RWPE2 (cell line): ENCODE measurements at regions not wholly inside any gene's neighbourhood (a gene's known extent, or its start where the extent isn't known, plus 50 kb on each side); places are given as distances from the start of the nearest gene placed in this dataset.

ENCODE experiments used
- ATAC-seq: fragments of 200-7000 bp; cut with Tn5 transposase; 3 replicates; pipeline ENCODE4 v1.9.1; 2021; ENCODE audit warnings: low read depth
- DNase-seq: peaks from one replicate; pipeline ENCODE4 v3.0.0-alpha.2; 2020; ENCODE audit warnings: low spot score
- H3K27ac ChIP-seq: fragments of 450-650 bp; 2 replicates; pipeline ENCODE4 v1.5.1; 2017; ENCODE audit warnings: mild to moderate bottlenecking; ENCODE audit not compliant: poor library complexity, severe bottlenecking
- H3K27me3 ChIP-seq: fragments of 250-450 bp; sonication (Bioruptor Pico); 2 replicates; pipeline ENCODE4 v1.5.1; 2021; ENCODE audit warnings: mild to moderate bottlenecking, moderate library complexity; ENCODE audit not compliant: insufficient read depth, poor library complexity, severe bottlenecking
- H3K36me3 ChIP-seq: fragments of 250-450 bp; sonication (Bioruptor Pico); 2 replicates; pipeline ENCODE4 v1.5.1; 2020; ENCODE audit warnings: low read depth, mild to moderate bottlenecking, moderate library complexity
- H3K4me1 ChIP-seq: fragments of 250-450 bp; sonication (Bioruptor Pico); 2 replicates; pipeline ENCODE4 v1.5.1; 2021; ENCODE audit warnings: mild to moderate bottlenecking, moderate library complexity; ENCODE audit not compliant: insufficient read depth, poor library complexity, severe bottlenecking
- H3K4me3 ChIP-seq: fragments of 250-450 bp; sonication (Bioruptor Pico); 2 replicates; pipeline ENCODE4 v1.5.1; 2021; ENCODE audit warnings: mild to moderate bottlenecking, moderate library complexity; ENCODE audit not compliant: severe bottlenecking
- H3K9me3 ChIP-seq: fragments of 250-450 bp; sonication (Bioruptor Pico); 2 replicates; pipeline ENCODE4 v1.5.1; 2021; ENCODE audit warnings: mild to moderate bottlenecking, moderate library complexity; ENCODE audit not compliant: severe bottlenecking
- TF ChIP-seq, protein P1 (sequence below): fragments of 450-650 bp; IDR thresholded peaks from one replicate; pipeline ENCODE4 v1.5.1; 2017; ENCODE audit warnings: mild to moderate bottlenecking, moderate library complexity; ENCODE audit not compliant: poor library complexity, severe bottlenecking

GRCh38 chr12:105992849-105993740 is 145.7 kb downstream of the NUAK1 start:
- Histone ChIP-seq H3K4me3 (no peak overlapping the region), H3K9me3 (no peaks in the 10 kb centered on the region), H3K27ac (no peak overlapping the region), H3K27me3 (no peaks in the 10 kb centered on the region), H3K36me3 (no peaks in the 10 kb centered on the region), H3K4me1 (no peaks in the 10 kb centered on the region)
- no peak for ATAC-seq
- no peak for DNase-seq
- TF ChIP-seq, protein P1, sequence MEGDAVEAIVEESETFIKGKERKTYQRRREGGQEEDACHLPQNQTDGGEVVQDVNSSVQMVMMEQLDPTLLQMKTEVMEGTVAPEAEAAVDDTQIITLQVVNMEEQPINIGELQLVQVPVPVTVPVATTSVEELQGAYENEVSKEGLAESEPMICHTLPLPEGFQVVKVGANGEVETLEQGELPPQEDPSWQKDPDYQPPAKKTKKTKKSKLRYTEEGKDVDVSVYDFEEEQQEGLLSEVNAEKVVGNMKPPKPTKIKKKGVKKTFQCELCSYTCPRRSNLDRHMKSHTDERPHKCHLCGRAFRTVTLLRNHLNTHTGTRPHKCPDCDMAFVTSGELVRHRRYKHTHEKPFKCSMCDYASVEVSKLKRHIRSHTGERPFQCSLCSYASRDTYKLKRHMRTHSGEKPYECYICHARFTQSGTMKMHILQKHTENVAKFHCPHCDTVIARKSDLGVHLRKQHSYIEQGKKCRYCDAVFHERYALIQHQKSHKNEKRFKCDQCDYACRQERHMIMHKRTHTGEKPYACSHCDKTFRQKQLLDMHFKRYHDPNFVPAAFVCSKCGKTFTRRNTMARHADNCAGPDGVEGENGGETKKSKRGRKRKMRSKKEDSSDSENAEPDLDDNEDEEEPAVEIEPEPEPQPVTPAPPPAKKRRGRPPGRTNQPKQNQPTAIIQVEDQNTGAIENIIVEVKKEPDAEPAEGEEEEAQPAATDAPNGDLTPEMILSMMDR: no peak

GRCh38 chr12:105993766-105994555 is 144.8 kb downstream of the NUAK1 start:
- no peak for ATAC-seq

DNA sequence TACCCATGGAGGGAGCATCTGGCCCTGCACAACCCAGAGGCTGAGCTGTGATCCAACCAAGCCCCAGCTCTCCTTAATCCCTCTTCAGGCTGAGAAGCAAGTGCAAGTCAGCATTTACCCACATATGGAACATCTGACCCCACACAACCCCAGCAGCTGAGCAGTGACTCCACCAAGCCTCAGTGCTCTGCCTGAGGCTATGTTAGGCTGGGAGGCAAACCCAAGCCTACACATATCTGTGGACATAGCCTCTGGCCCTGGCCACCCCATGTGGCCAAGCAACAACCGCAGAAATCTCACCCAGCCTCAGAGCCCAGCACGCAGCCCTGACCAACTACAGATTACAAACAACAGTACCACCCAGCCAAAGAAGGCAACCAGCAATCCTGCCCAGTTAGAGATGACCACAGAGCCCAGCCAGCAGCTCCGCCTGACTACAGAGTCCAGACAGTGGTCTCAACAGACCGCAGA is 142.8 kb downstream of the NUAK1 start:
- Histone ChIP-seq H3K9me3 (no peaks in the 10 kb centered on the region), H3K4me1 (peaks cover 3% of the 10 kb centered on the region), H3K27ac (no peak overlapping the region), H3K36me3 (no peaks in the 10 kb centered on the region), H3K27me3 (no peaks in the 10 kb centered on the region), H3K4me3 (no peak overlapping the region)
- no peak for ATAC-seq
- no peak for DNase-seq
- TF ChIP-seq, protein P1: no peak

More at GRCh38 chr12:105993766-105994555, 144.8 kb downstream of the NUAK1 start:
- TF ChIP-seq, protein P1: no peak
- DNase-seq: no peak
- H3K27ac ChIP-seq: no peak overlapping the region
- no peaks in the 10 kb centered on the region for H3K27me3 ChIP-seq
- H3K4me3 ChIP-seq: no peak overlapping the region
- H3K4me1 ChIP-seq: no peaks in the 10 kb centered on the region
- H3K36me3 ChIP-seq: no peaks in the 10 kb centered on the region
- no peaks in the 10 kb centered on the region for H3K9me3 ChIP-seq

DNA sequence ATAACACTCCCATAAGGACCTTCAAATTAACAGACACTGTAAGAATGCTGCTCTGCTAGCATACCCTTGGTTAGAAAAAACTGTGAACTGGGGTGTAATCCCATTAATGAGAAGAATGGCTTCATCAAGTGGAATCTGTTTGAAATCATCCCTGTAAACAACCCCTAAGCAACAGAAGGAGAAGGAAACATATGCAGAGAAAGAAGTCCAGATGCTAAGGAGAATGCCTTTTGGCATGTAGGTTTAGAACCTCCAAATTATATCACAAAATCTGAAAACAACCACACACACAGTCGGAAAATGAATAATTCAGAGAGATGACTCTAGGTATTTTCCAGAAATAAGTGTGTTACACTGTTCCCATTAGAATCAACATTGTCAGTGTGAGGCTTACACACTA is 140.2 kb downstream of the NUAK1 start:
- Histone ChIP-seq H3K27me3 (no peaks in the 10 kb centered on the region), H3K27ac (no peak overlapping the region), H3K4me3 (no peak overlapping the region), H3K9me3 (no peaks in the 10 kb centered on the region), H3K4me1 (peaks cover 3% of the 10 kb centered on the region), H3K36me3 (no peaks in the 10 kb centered on the region)
- TF ChIP-seq, protein P1: no peak
- DNase-seq: no peak
- no peak for ATAC-seq
